ENCODE measurements at regions not wholly inside any gene's neighbourhood (a gene's known extent, or its start where the extent isn't known, plus 50 kb on each side); places are given as distances from the start of the nearest gene placed in this dataset.
"Not testable (repeated sequence)": the region's sequence is repeated elsewhere in the genome, so short reads cannot be mapped to it uniquely, and the experiment has no call there.

- H3K27me3 ChIP-seq (ENCODE audit: insufficient read depth, low read length); H3K27ac ChIP-seq (ENCODE audit: low read depth, low read length); H2AFZ ChIP-seq (ENCODE audit: low read depth, low read length, poor library complexity, severe bottlenecking); POLR2A ChIA-PET; CTCF ChIA-PET; H3K9ac ChIP-seq (ENCODE audit: low read length); H3K4me2 ChIP-seq (ENCODE audit: low read length); H3K9me2 ChIP-seq (ENCODE audit: insufficient read depth); H4K20me1 ChIP-seq (ENCODE audit: insufficient read depth); H3K36me3 ChIP-seq (ENCODE audit: control insufficient read depth in 1 of 2, insufficient read depth in 2 of 2, low read length in 2 of 2); DNase-seq (ENCODE audit: low read depth, low spot score); BruUV-seq (replicated peaks); H3K9me3 ChIP-seq (ENCODE audit: control insufficient read depth in 1 of 2, insufficient read depth in 1 of 2, low read depth in 1 of 2, low read length in 2 of 2); ATAC-seq; RAD21 ChIA-PET (ENCODE audit: low non-redundant PET in 1 of 2, low total read pairs in 2 of 2, uncharacterized antibody in 2 of 2, unreplicated experiment in 2 of 2); H3K79me2 ChIP-seq (ENCODE audit: insufficient read depth, low read length); H3K4me3 ChIP-seq (replicated peaks in 1 of 2; ENCODE audit: low read depth in 1 of 2, low read length in 2 of 2); H3K4me1 ChIP-seq (ENCODE audit: control insufficient read depth in 1 of 2, insufficient read depth in 2 of 2, low read length in 2 of 2); intact Hi-C loops (cut with micrococcal nuclease): not testable (repeated sequence)
Observed at GRCh38 chr16:13632504-13632903, 287.4 kb upstream of the ERCC4 start.

- DNase-seq (ENCODE audit: low read depth, low spot score) (no peak), ATAC-seq (no peak)
- CTCF ChIA-PET, result no interaction called here
- no peak overlapping the region for H3K27ac ChIP-seq (ENCODE audit: low read depth, low read length)
- no peak overlapping the region for H3K9ac ChIP-seq (ENCODE audit: low read length)
- H3K4me2 ChIP-seq (ENCODE audit: low read length), result no peak overlapping the region
- no peaks in the 10 kb centered on the region for H3K79me2 ChIP-seq (ENCODE audit: insufficient read depth, low read length)
- H3K9me3 ChIP-seq (ENCODE audit: control insufficient read depth in 1 of 2, insufficient read depth in 1 of 2, low read depth in 1 of 2, low read length in 2 of 2), result no peaks in the 10 kb centered on the region
- H3K4me3 ChIP-seq (replicated peaks in 1 of 2; ENCODE audit: low read depth in 1 of 2, low read length in 2 of 2), result no peak overlapping the region
- H4K20me1 ChIP-seq (ENCODE audit: insufficient read depth), result no peaks in the 10 kb centered on the region
- H3K9me2 ChIP-seq (ENCODE audit: insufficient read depth), result no peaks in the 10 kb centered on the region
- H3K36me3 ChIP-seq (ENCODE audit: control insufficient read depth in 1 of 2, insufficient read depth in 2 of 2, low read length in 2 of 2), result no peaks in the 10 kb centered on the region; a peak in 1 of 4 replicates
- RAD21 ChIA-PET (ENCODE audit: low non-redundant PET in 1 of 2, low total read pairs in 2 of 2, uncharacterized antibody in 2 of 2, unreplicated experiment in 2 of 2), result no interaction called here
- intact Hi-C loops (cut with micrococcal nuclease), result no loop called here
- no peaks in the 10 kb centered on the region for H3K4me1 ChIP-seq (ENCODE audit: control insufficient read depth in 1 of 2, insufficient read depth in 2 of 2, low read length in 2 of 2)
- no peak overlapping the region for H2AFZ ChIP-seq (ENCODE audit: low read depth, low read length, poor library complexity, severe bottlenecking)
- no peak for TF ChIP-seq EGR1 (IDR thresholded peaks at IDR 0.05; ENCODE audit: low read depth)
- no peak for TF ChIP-seq YY1 (IDR thresholded peaks at IDR 0.05; ENCODE audit: extremely low read depth, insufficient replicate concordance, low read depth, low read length)
- no peak for TF ChIP-seq RAD21 (IDR thresholded peaks at IDR 0.05; ENCODE audit: low read depth)
- TF ChIP-seq JUND (IDR thresholded peaks at IDR 0.05), result no peak
- TF ChIP-seq CBX3 (IDR thresholded peaks at IDR 0.05; ENCODE audit: low read depth), result no peak
- H3K27me3 ChIP-seq (ENCODE audit: insufficient read depth, low read length), result no peaks in the 10 kb centered on the region
- POLR2A ChIA-PET, result no interaction called here
- no TSS peak for BruUV-seq (replicated peaks)
Observed at GRCh38 chr16:13633391-13633861, 286.5 kb upstream of the ERCC4 start.
